H1 (cell line): ENCODE measurements at regions not wholly inside any gene's neighbourhood (a gene's known extent, or its start where the extent isn't known, plus 50 kb on each side); places are given as distances from the start of the nearest gene placed in this dataset.

Experiments
- CTCF ChIA-PET: fragments of 300-600 bp; sonication (Branson Sonifier 250); formaldehyde crosslinking; loops from one replicate; lab custom pipeline; 2021; ENCODE audit not compliant: partially characterized antibody; lab: Charles Lee
- POLR2A ChIA-PET: fragments of 300-600 bp; sonication (Branson Sonifier 250); formaldehyde crosslinking; loops from one replicate; lab custom pipeline; 2021; ENCODE audit warnings: inconsistent platforms; ENCODE audit not compliant: partially characterized antibody; lab: Charles Lee
- DNase-seq, 2 experiments: peaks; one replicate each; pipeline versions ENCODE4 v3.0.0 to v3.0.0-alpha.2; 2010 to 2022; ENCODE audit warnings: low spot score in 2 of 2, low read depth in 1 of 2, mixed read lengths in 1 of 2
- FAIRE-seq: peaks from 2 replicates; lab custom pipeline; 2011; peaks lifted over from hg19 to GRCh38; lab: Jason Lieb, UNC
- H2AFZ ChIP-seq: 2 replicates; pipeline ENCODE4 v1.8.1; 2012; ENCODE audit warnings: low read length, inconsistent platforms
- H2AK5ac ChIP-seq: 2 replicates; pipeline ENCODE4 v1.6.1; 2013; ENCODE audit warnings: low read depth, low read length
- H2BK120ac ChIP-seq: replicated peaks from 2 replicates; pipeline ENCODE3; 2013; ENCODE audit warnings: low read depth, low read length, inconsistent platforms
- H2BK12ac ChIP-seq: 2 replicates; pipeline ENCODE4 v1.6.1; 2013; ENCODE audit warnings: low read depth, low read length
- H2BK15ac ChIP-seq: 2 replicates; pipeline ENCODE4 v1.6.1; 2013; ENCODE audit warnings: low read length
- H2BK20ac ChIP-seq: 2 replicates; pipeline ENCODE4 v1.6.1; 2013; ENCODE audit warnings: low read length
- H2BK5ac ChIP-seq: 2 replicates; pipeline ENCODE4 v1.6.1; 2013; ENCODE audit warnings: low read depth, low read length
- H3K14ac ChIP-seq: 2 replicates; pipeline ENCODE4 v1.6.1; 2013; ENCODE audit warnings: inconsistent platforms; ENCODE audit not compliant: insufficient read length
- H3K18ac ChIP-seq: 2 replicates; pipeline ENCODE4 v1.6.1; 2013; ENCODE audit warnings: low read length; ENCODE audit errors: extremely low read depth
- H3K23ac ChIP-seq: 2 replicates; pipeline ENCODE4 v1.6.1; 2013; ENCODE audit warnings: inconsistent platforms; ENCODE audit not compliant: insufficient read length
- H3K23me2 ChIP-seq: 2 replicates; pipeline ENCODE4 v1.6.1; 2013; ENCODE audit warnings: low read depth, low read length
- H3K27ac ChIP-seq: 2 replicates; pipeline ENCODE4 v1.6.1; 2011; ENCODE audit warnings: low read depth, low read length, inconsistent platforms
- H3K27me3 ChIP-seq, 4 experiments: replicated peaks in 1 of 4; 1 replicate in 1 of 4; 2 replicates in 3 of 4; pipeline versions ENCODE4 v1.6.1 to v1.8.1; 2011 to 2013; ENCODE audit warnings: low read length in 3 of 4, mild to moderate bottlenecking in 3 of 4, inconsistent platforms in 2 of 4, mixed read lengths in 2 of 4, moderate library complexity in 1 of 4; ENCODE audit not compliant: control insufficient read depth in 3 of 4, insufficient read depth in 3 of 4; ENCODE audit errors: extremely low read depth in 1 of 4
- H3K36me3 ChIP-seq, 4 experiments: 2 replicates each; pipeline versions ENCODE4 v1.6.1 to v1.8.1; 2011 to 2013; ENCODE audit warnings: mild to moderate bottlenecking in 4 of 4, low read length in 3 of 4, moderate library complexity in 2 of 4, control low read depth in 1 of 4, inconsistent platforms in 1 of 4; ENCODE audit not compliant: insufficient read depth in 4 of 4, control insufficient read depth in 2 of 4
- H3K4ac ChIP-seq: replicated peaks from 2 replicates; pipeline ENCODE3; 2013; ENCODE audit warnings: low read length, low read depth, mixed read lengths, inconsistent platforms; ENCODE audit not compliant: insufficient read length
- H3K4me1 ChIP-seq, 4 experiments: replicated peaks in 1 of 4; 1 replicate in 1 of 4; 2 replicates in 3 of 4; pipeline versions ENCODE4 v1.6.1 to v1.8.1; 2011 to 2013; ENCODE audit warnings: low read length in 3 of 4, inconsistent platforms in 2 of 4, mixed read lengths in 1 of 4; ENCODE audit not compliant: insufficient read depth in 4 of 4, control insufficient read depth in 3 of 4
- H3K4me2 ChIP-seq, 2 experiments: 2 replicates each; pipeline versions ENCODE4 v1.6.1 to v1.8.1; 2011 to 2013; ENCODE audit warnings: low read depth in 2 of 2, low read length in 2 of 2, control low read depth in 1 of 2, inconsistent platforms in 1 of 2, mild to moderate bottlenecking in 1 of 2; ENCODE audit not compliant: insufficient read depth in 1 of 2
- H3K4me3 ChIP-seq, 4 experiments: fragments of 200-600, 300-600 bp in 1 of 4; sonication (generic), shearing (Covaris generic), sonication (Bioruptor Twin) in 1 of 4; 2 replicates each; pipeline versions ENCODE4 v1.5.1 to v1.8.1; 2011 to 2016; ENCODE audit warnings: low read length in 4 of 4, low read depth in 3 of 4, control low read depth in 2 of 4, inconsistent platforms in 2 of 4, mild to moderate bottlenecking in 2 of 4, mixed read lengths in 1 of 4, moderate library complexity in 1 of 4; ENCODE audit not compliant: insufficient read depth in 2 of 4; ENCODE audit errors: extremely low read depth in 1 of 4
- H3K56ac ChIP-seq: replicated peaks from 2 replicates; pipeline ENCODE3; 2013; ENCODE audit warnings: low read depth, mild to moderate bottlenecking, mixed read lengths, low read length, inconsistent platforms; ENCODE audit not compliant: insufficient read length
- H3K79me1 ChIP-seq: 2 replicates; pipeline ENCODE4 v1.6.1; 2013; ENCODE audit warnings: low read depth, low read length, control low read depth
- H3K79me2 ChIP-seq, 2 experiments: 2 replicates each; pipeline versions ENCODE4 v1.6.1 to v1.8.1; 2012 to 2013; ENCODE audit warnings: low read length in 2 of 2, mild to moderate bottlenecking in 2 of 2, inconsistent platforms in 1 of 2; ENCODE audit not compliant: insufficient read depth in 2 of 2, control insufficient read depth in 1 of 2
- H3K9ac ChIP-seq, 4 experiments: replicated peaks in 1 of 4; 1 replicate in 1 of 4; 2 replicates in 3 of 4; pipeline versions ENCODE4 v1.6.1 to v1.8.1; 2011 to 2013; ENCODE audit warnings: low read depth in 3 of 4, low read length in 3 of 4, control low read depth in 2 of 4, mild to moderate bottlenecking in 2 of 4, moderate library complexity in 2 of 4, inconsistent platforms in 1 of 4; ENCODE audit errors: extremely low read depth in 1 of 4
- H3K9me3 ChIP-seq, 2 experiments: 2 replicates each; pipeline versions ENCODE4 v1.6.1 to v1.8.1; 2012 to 2013; ENCODE audit warnings: mild to moderate bottlenecking in 2 of 2, moderate library complexity in 2 of 2, control low read depth in 1 of 2, inconsistent platforms in 1 of 2, low read depth in 1 of 2, low read length in 1 of 2, mixed read lengths in 1 of 2; ENCODE audit not compliant: insufficient read depth in 2 of 2
- H4K20me1 ChIP-seq, 2 experiments: replicated peaks in 1 of 2; 2 replicates each; pipeline versions ENCODE3 to v1.8.1; 2011 to 2013; ENCODE audit warnings: inconsistent platforms in 2 of 2, low read length in 2 of 2, mild to moderate bottlenecking in 1 of 2; ENCODE audit not compliant: insufficient read depth in 2 of 2, control insufficient read depth in 1 of 2
- H4K5ac ChIP-seq: 2 replicates; pipeline ENCODE4 v1.6.1; 2013; ENCODE audit warnings: low read length, low read depth, mixed read lengths, inconsistent platforms; ENCODE audit not compliant: insufficient read length
- H4K8ac ChIP-seq: 2 replicates; pipeline ENCODE4 v1.8.0; 2013; ENCODE audit warnings: mild to moderate bottlenecking, moderate library complexity, low read length, inconsistent platforms; ENCODE audit not compliant: insufficient read depth; ENCODE audit errors: extremely low read depth
- H4K91ac ChIP-seq: replicated peaks from 2 replicates; pipeline ENCODE3; 2013; ENCODE audit warnings: low read length, mixed read lengths, inconsistent platforms; ENCODE audit not compliant: insufficient read length
- ASH2L ChIP-seq: fragments of 200-600, 300-600 bp; sonication (generic); IDR thresholded peaks from one replicate; pipeline ENCODE4 v1.7.1; 2017; ENCODE audit warnings: low read length
- BACH1 ChIP-seq: IDR thresholded peaks from 2 replicates; pipeline ENCODE4 v1.6.1; 2012; ENCODE audit warnings: low read length, improper control_type of control experiment
- CEBPB ChIP-seq: IDR thresholded peaks from 2 replicates; pipeline ENCODE4 v1.6.1; 2012; ENCODE audit warnings: low read depth, low read length
- EP300 ChIP-seq, 2 experiments: IDR thresholded peaks; 1 replicate in 1 of 2; 2 replicates in 1 of 2; pipeline ENCODE4 v1.6.1; 2011 to 2012; ENCODE audit warnings: low read depth in 2 of 2, low read length in 2 of 2, mild to moderate bottlenecking in 2 of 2, borderline replicate concordance in 1 of 2, inconsistent platforms in 1 of 2, moderate library complexity in 1 of 2
- NANOG ChIP-seq: IDR thresholded peaks from 2 replicates; pipeline ENCODE4 v1.6.1; 2011; ENCODE audit warnings: low read length, low read depth, mild to moderate bottlenecking, inconsistent platforms; ENCODE audit not compliant: insufficient read depth, poor library complexity, severe bottlenecking
- SP2 ChIP-seq: IDR thresholded peaks from 2 replicates; pipeline ENCODE4 v1.6.1; 2012; ENCODE audit warnings: mild to moderate bottlenecking, low read length, inconsistent platforms
- WGBS, 2 experiments: shearing (Covaris generic) in 1 of 2; methylation state at CpG; one replicate each; pipeline versions ENCODE4 v1.1.6 to v1.1.7; 2013 to 2015; ENCODE audit warnings: low lambda C conversion rate in 2 of 2, mixed read lengths in 2 of 2, inconsistent platforms in 1 of 2, low coverage in 1 of 2, missing lambda C conversion rate in 1 of 2; ENCODE audit not compliant: insufficient replicate concordance in 2 of 2, insufficient coverage in 1 of 2, insufficient read length in 1 of 2; ENCODE audit errors: extremely low coverage in 1 of 2, missing lambda C conversion rate in 1 of 2; 5-methylcytosine and 5-hydroxymethylcytosine counted together
- TF ChIP-seq, protein P1 (sequence below): IDR thresholded peaks from 2 replicates; pipeline ENCODE4 v1.6.1; 2012; ENCODE audit warnings: inconsistent platforms

- no peak for FAIRE-seq
- WGBS, 2 experiments, result 96% methylated on average over 2 of the region's 2 CpGs; no CpG with 5 or more reads in 1 of the 2 experiments
- no peaks in the 10 kb centered on the region for H3K79me1 ChIP-seq
These were observed 148.4 kb upstream of the PAPPA start for GRCh38 chr9:116005205-116005604.

More at GRCh38 chr9:116005205-116005604, 148.4 kb upstream of the PAPPA start:
- Histone ChIP-seq H3K23me2 (no peaks in the 10 kb centered on the region), H3K27ac (no peak overlapping the region), H2BK5ac (no peak overlapping the region), H2BK120ac (no peak overlapping the region), H3K4ac (no peak overlapping the region), H3K36me3 (no peaks in the 10 kb centered on the region), H3K56ac (no peak overlapping the region), H4K91ac (no peak overlapping the region), H2BK15ac (no peak overlapping the region), H3K79me2 (no peaks in the 10 kb centered on the region), H3K23ac (no peak overlapping the region), H2AFZ (no peak overlapping the region), H4K20me1 (no peaks in the 10 kb centered on the region), H3K4me1 (no peaks in the 10 kb centered on the region), H2BK20ac (no peak overlapping the region), H3K27me3 (no peaks in the 10 kb centered on the region), H3K14ac (no peak overlapping the region), H3K9ac (no peak overlapping the region), H2BK12ac (no peak overlapping the region), H3K18ac (no peak overlapping the region), H2AK5ac (no peak overlapping the region), H3K9me3 (no peaks in the 10 kb centered on the region), H3K4me3 (no peak overlapping the region), H4K8ac (no peak overlapping the region), H4K5ac (no peak overlapping the region), H3K4me2 (no peak overlapping the region)
- no peak for DNase-seq
- TF ChIP-seq CEBPB, result no peak
- no peak for TF ChIP-seq BACH1
- TF ChIP-seq SP2, result no peak
- no peak for TF ChIP-seq NANOG
- no peak for TF ChIP-seq EP300 (IDR thresholded peaks at IDR 0.05; ENCODE audit: borderline replicate concordance in 1 of 2, low read depth in 2 of 2, low read length in 2 of 2)
- no peak for TF ChIP-seq ASH2L
- TF ChIP-seq, protein P1, sequence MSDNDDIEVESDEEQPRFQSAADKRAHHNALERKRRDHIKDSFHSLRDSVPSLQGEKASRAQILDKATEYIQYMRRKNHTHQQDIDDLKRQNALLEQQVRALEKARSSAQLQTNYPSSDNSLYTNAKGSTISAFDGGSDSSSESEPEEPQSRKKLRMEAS, result no peak
- ChIA-PET POLR2A (no interaction called here), CTCF (no interaction called here)
